ENCODE measurements at regions not wholly inside any gene's neighbourhood (a gene's known extent, or its start where the extent isn't known, plus 50 kb on each side); places are given as distances from the start of the nearest gene placed in this dataset.

DNA sequence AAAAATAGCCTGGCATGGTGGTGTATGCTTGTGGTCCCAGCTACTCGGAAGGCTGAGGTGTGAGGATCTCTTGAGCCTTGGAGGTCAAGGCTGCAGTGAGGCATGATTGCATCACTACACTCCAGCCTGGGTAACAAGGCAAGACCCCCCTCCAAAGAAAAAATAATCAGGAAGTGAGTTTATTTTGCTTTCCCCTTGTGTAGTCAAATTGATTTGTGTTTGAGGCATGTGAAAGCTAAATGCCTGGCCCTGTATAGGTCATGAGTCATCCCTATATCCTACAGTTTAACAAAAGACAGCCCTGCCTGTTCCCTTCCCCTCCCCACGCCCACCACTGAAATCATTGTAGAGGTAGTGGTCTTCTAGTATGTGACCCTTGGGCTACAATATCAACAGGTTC, 241.4 kb upstream of the JUN start:
- Histone ChIP-seq H3K4me3 (no peak overlapping the region), H3K36me3 (no peaks in the 10 kb centered on the region), H3K4me1 (peaks cover 5 to 37% (median 17%) of the 10 kb centered on the region in 6 donors), H3K27ac (peak overlapping the region in 2 of 8 donors; percentile 42 to 56), H3K27me3 (replicated peaks in 1 of 7) (no peaks in the 10 kb centered on the region), H3K9me3 (no peaks in the 10 kb centered on the region)
- DNase-seq = no peak
- intact Hi-C loops (cut with DNase I; ENCODE audit: low total_unique reads) = no loop called here
- TF ChIP-seq POLR2AphosphoS5 (IDR thresholded peaks at IDR 0.05) = no peak
- 82 to 94% (median 87%) methylated on average over 2 of the region's 2 CpGs for WGBS, 5 donors

GRCh38 chr1:59025898-59026426, 242.1 kb upstream of the JUN start:
- TF ChIP-seq POLR2A (IDR thresholded peaks at IDR 0.05) (no peak), POLR2AphosphoS5 (IDR thresholded peaks at IDR 0.05) (no peak), CTCF (IDR thresholded peaks at IDR 0.05 in 8 of 11, conservative IDR thresholded peaks at IDR 0.05 in 3 of 11) (no peak)
- H3K27ac ChIP-seq = peak overlapping the region in 5 of 8 donors; percentile 16 to 56 (median 42)

DNA sequence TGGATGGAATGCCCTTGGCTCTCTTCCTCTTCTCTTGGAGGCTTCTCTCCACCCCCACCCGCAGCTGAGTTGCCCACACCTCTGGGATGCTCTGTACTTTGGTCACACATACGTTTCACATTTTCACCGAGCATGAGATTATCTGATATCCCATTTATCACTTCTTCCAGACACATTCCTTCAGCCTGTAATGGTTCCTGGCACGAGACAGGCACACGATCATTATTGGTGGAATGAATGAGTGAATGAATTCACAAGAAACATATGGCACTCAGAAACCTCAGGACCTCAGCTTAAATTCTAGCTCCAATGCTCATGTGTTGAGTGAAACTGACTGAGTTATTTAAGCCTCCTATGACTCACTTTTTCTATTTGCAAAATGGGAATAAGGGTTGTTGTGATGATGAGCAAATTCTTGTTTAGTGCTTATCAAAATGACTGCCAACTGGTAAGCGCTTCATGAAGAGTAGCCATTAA, 242.7 kb upstream of the JUN start:
- H3K36me3 ChIP-seq = no peaks in the 10 kb centered on the region
- H3K4me3 ChIP-seq = no peak overlapping the region
- no peaks in the 10 kb centered on the region for H3K27me3 ChIP-seq (replicated peaks in 1 of 7)
- no peak for TF ChIP-seq POLR2AphosphoS5 (IDR thresholded peaks at IDR 0.05)
- no peak for TF ChIP-seq CTCF (IDR thresholded peaks at IDR 0.05 in 8 of 11, conservative IDR thresholded peaks at IDR 0.05 in 3 of 11)
- no peak for TF ChIP-seq POLR2A (IDR thresholded peaks at IDR 0.05)
- no peaks in the 10 kb centered on the region for H3K9me3 ChIP-seq
- WGBS, 5 donors = 76 to 91% (median 87%) methylated on average over 6 of the region's 6 CpGs
- H3K4me1 ChIP-seq = peaks cover 0 to 24% (median 8%) of the 10 kb centered on the region in 6 donors
- H3K27ac ChIP-seq = peak overlapping the region in 4 of 8 donors; percentile 19 to 56 (median 37)
- DNase-seq = no peak
- intact Hi-C loops (cut with DNase I; ENCODE audit: low total_unique reads) = no loop called here

More at GRCh38 chr1:59025898-59026426, 242.1 kb upstream of the JUN start:
- peaks cover under 1 to 30% (median 10%) of the 10 kb centered on the region in 6 donors for H3K4me1 ChIP-seq
- DNase-seq = no peak
- no peaks in the 10 kb centered on the region for H3K27me3 ChIP-seq (replicated peaks in 1 of 7)
- intact Hi-C loops (cut with DNase I; ENCODE audit: low total_unique reads) = no loop called here
- no peaks in the 10 kb centered on the region for H3K36me3 ChIP-seq
- 67 to 83% (median 71%) methylated on average over 4 of the region's 4 CpGs for WGBS, 5 donors
- no peak overlapping the region for H3K4me3 ChIP-seq
- no peaks in the 10 kb centered on the region for H3K9me3 ChIP-seq

DNA sequence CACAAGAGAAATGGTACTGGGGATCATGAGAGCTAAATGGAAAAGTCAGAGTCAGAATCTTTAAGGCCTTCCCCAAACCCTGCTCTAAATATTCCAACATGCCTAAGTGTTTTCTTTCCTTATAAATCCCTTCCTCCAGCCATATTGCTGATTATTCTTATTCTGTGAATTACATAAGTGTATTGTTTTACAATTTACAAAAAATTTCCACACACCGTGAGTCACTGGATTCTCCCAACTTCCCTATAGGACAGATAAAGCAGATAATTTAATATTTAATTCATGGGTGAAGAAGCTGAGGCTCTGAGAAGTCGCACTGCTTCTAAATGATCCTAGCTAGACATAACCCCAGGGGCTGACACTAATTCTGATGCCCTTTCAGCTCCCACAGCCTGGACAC, 243.3 kb upstream of the JUN start:
- WGBS, 5 donors = 91 to 98% (median 94%) methylated on average over 2 of the region's 2 CpGs
- TF ChIP-seq POLR2A (IDR thresholded peaks at IDR 0.05) (no peak), POLR2AphosphoS5 (IDR thresholded peaks at IDR 0.05) (no peak), CTCF (IDR thresholded peaks at IDR 0.05 in 8 of 11, conservative IDR thresholded peaks at IDR 0.05 in 3 of 11) (no peak)
- intact Hi-C loops (cut with DNase I; ENCODE audit: low total_unique reads) = no loop called here
- no peaks in the 10 kb centered on the region for H3K9me3 ChIP-seq
- DNase-seq = no peak
- peaks cover 0 to 20% (median 7%) of the 10 kb centered on the region in 6 donors for H3K4me1 ChIP-seq
- H3K27me3 ChIP-seq (replicated peaks in 1 of 7) = no peaks in the 10 kb centered on the region
- no peaks in the 10 kb centered on the region for H3K36me3 ChIP-seq
- no peak overlapping the region for H3K4me3 ChIP-seq
- no peak overlapping the region for H3K27ac ChIP-seq

Measured in spleen (tissue), 11 donors.